Nephron progenitor cell (in vitro differentiated cells): ENCODE measurements at regions not wholly inside any gene's neighbourhood (a gene's known extent, or its start where the extent isn't known, plus 50 kb on each side); places are given as distances from the start of the nearest gene placed in this dataset.
"Not testable (repeated sequence)": the region's sequence is repeated elsewhere in the genome, so short reads cannot be mapped to it uniquely, and the experiment has no call there.

Experiments
- DNase-seq: peaks from one replicate; pipeline ENCODE4 v3.0.0; 2021
- H3K27ac Mint-ChIP-seq: 2 replicates; pipeline ENCODE4 v1.8.0; 2021; ENCODE audit warnings: mild to moderate bottlenecking, moderate library complexity, mixed read lengths
- H3K27me3 Mint-ChIP-seq: 2 replicates; pipeline ENCODE4 v1.8.0; 2021; ENCODE audit warnings: mild to moderate bottlenecking, low read depth, mixed read lengths; ENCODE audit not compliant: poor library complexity
- H3K36me3 Mint-ChIP-seq: 2 replicates; pipeline ENCODE4 v1.8.0; 2021; ENCODE audit warnings: low read depth, mixed read lengths
- H3K4me1 Mint-ChIP-seq: 2 replicates; pipeline ENCODE4 v1.8.0; 2021; ENCODE audit warnings: mixed read lengths
- H3K4me3 Mint-ChIP-seq: 2 replicates; pipeline ENCODE4 v1.8.0; 2021; ENCODE audit warnings: mild to moderate bottlenecking, moderate library complexity, mixed read lengths
- H3K9me3 Mint-ChIP-seq: 2 replicates; pipeline ENCODE4 v1.8.0; 2021; ENCODE audit warnings: mild to moderate bottlenecking, moderate library complexity, mixed read lengths
- TF ChIP-seq, protein P1 (sequence below): fragments of 200-600 bp; sonication (generic); IDR thresholded peaks from 2 replicates; pipeline ENCODE4 v1.5.0; 2021; ENCODE audit warnings: antibody characterized with exemption

- H3K4me3 Mint-ChIP-seq: no peak overlapping the region
- peaks cover 7% of the 10 kb centered on the region for H3K27me3 Mint-ChIP-seq
- no peaks in the 10 kb centered on the region for H3K9me3 Mint-ChIP-seq
- TF ChIP-seq, protein P1, sequence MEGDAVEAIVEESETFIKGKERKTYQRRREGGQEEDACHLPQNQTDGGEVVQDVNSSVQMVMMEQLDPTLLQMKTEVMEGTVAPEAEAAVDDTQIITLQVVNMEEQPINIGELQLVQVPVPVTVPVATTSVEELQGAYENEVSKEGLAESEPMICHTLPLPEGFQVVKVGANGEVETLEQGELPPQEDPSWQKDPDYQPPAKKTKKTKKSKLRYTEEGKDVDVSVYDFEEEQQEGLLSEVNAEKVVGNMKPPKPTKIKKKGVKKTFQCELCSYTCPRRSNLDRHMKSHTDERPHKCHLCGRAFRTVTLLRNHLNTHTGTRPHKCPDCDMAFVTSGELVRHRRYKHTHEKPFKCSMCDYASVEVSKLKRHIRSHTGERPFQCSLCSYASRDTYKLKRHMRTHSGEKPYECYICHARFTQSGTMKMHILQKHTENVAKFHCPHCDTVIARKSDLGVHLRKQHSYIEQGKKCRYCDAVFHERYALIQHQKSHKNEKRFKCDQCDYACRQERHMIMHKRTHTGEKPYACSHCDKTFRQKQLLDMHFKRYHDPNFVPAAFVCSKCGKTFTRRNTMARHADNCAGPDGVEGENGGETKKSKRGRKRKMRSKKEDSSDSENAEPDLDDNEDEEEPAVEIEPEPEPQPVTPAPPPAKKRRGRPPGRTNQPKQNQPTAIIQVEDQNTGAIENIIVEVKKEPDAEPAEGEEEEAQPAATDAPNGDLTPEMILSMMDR: no peak
- H3K36me3 Mint-ChIP-seq: no peaks in the 10 kb centered on the region
- DNase-seq: no peak
- no peak overlapping the region for H3K27ac Mint-ChIP-seq
- peaks cover 28% of the 10 kb centered on the region for H3K4me1 Mint-ChIP-seq
Measured at GRCh38 chr3:549636-550035, 353.1 kb downstream of the CHL1 start.

DNA sequence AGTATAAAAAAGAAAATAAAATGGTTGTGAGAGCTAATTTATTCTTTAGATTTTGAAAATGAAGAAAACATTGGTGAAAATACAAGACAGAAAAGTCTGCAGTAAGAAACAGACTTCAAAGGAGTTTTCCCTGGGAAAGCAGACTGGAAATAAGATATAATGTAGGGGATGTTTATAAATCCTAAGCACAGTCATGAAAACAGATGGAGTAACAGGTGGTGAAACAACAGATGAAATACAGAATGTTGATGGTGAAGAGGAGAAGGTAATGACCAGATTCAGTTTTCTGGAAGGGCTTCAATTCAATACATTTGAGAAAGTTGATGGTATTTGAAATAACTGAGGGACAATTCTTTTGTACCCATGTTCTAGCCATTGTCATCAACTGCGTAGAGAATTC lies 353.9 kb downstream of the CHL1 start:
- no peak overlapping the region for H3K4me3 Mint-ChIP-seq
- peaks cover 10% of the 10 kb centered on the region for H3K27me3 Mint-ChIP-seq
- TF ChIP-seq, protein P1: no peak
- no peaks in the 10 kb centered on the region for H3K9me3 Mint-ChIP-seq
- DNase-seq: no peak
- H3K36me3 Mint-ChIP-seq: no peaks in the 10 kb centered on the region
- H3K4me1 Mint-ChIP-seq: peaks cover 19% of the 10 kb centered on the region
- H3K27ac Mint-ChIP-seq: no peak overlapping the region

GRCh38 chr3:557972-558371 lies 361.4 kb downstream of the CHL1 start:
- H3K4me1 Mint-ChIP-seq: no peaks in the 10 kb centered on the region
- DNase-seq: no peak
- no peaks in the 10 kb centered on the region for H3K36me3 Mint-ChIP-seq
- TF ChIP-seq, protein P1: no peak
- no peak overlapping the region for H3K27ac Mint-ChIP-seq
- no peaks in the 10 kb centered on the region for H3K9me3 Mint-ChIP-seq
- peaks cover 10% of the 10 kb centered on the region for H3K27me3 Mint-ChIP-seq
- no peak overlapping the region for H3K4me3 Mint-ChIP-seq

- Mint-ChIP-seq H3K36me3 (no peaks in the 10 kb centered on the region), H3K27me3 (peaks cover 4% of the 10 kb centered on the region), H3K9me3 (no peaks in the 10 kb centered on the region), H3K27ac (no peak overlapping the region), H3K4me3 (no peak overlapping the region), H3K4me1 (no peaks in the 10 kb centered on the region)
- DNase-seq: no peak
- TF ChIP-seq, protein P1: no peak
Measured at GRCh38 chr3:567488-568185, 371.1 kb downstream of the CHL1 start.

- DNase-seq, H3K36me3 Mint-ChIP-seq, H3K27me3 Mint-ChIP-seq, H3K9me3 Mint-ChIP-seq, H3K4me1 Mint-ChIP-seq, H3K4me3 Mint-ChIP-seq: not testable (repeated sequence)
- H3K27ac Mint-ChIP-seq: peak overlapping the region; percentile 50
Measured at GRCh38 chr3:579529-579928, 383.0 kb downstream of the CHL1 start.

GRCh38 chr3:589066-589465 lies 392.5 kb downstream of the CHL1 start:
- H3K27me3 Mint-ChIP-seq, H3K4me3 Mint-ChIP-seq, H3K27ac Mint-ChIP-seq, H3K9me3 Mint-ChIP-seq, H3K4me1 Mint-ChIP-seq, H3K36me3 Mint-ChIP-seq, DNase-seq: not testable (repeated sequence)

DNA sequence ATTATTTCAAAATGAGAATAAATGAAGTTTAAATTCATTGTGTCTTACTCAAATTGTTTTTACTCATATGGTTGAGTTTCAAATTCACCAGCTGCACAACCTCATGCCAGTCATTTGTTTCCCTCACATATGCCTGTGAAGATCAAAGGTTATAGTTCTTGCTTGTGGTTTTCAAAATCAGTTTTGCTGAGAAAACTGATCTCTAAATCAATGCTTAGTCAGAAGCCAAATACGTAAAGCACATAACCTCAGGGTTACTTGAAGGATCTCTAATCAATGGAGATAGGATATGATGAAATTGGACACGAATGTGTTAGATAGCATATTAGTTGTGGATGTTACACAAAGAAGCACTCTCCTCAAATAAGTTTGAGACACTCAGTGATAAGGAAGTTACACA lies 400.7 kb downstream of the CHL1 start:
- not testable (repeated sequence) for H3K4me3 Mint-ChIP-seq, H3K36me3 Mint-ChIP-seq, H3K4me1 Mint-ChIP-seq, H3K9me3 Mint-ChIP-seq, H3K27ac Mint-ChIP-seq, H3K27me3 Mint-ChIP-seq, DNase-seq

DNA sequence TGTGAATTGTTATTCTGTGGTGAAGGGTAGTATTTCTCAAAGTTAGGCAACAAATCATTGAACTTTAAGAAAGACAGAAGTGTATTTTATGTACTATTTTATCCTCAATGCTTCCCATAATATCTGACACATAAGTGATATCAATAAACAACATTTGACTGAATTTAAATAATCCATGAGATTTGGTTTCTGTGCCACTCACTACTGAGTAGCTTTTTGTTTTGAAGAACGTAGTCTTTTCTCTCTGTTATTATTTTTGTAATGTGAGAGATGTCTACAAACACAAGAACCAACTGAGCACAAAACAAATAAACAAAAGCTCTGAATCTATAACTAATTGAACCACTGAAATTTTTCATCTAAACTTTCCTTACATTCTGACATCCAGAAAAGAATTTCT lies 401.2 kb downstream of the CHL1 start:
- not testable (repeated sequence) for DNase-seq, H3K4me1 Mint-ChIP-seq, H3K4me3 Mint-ChIP-seq, H3K27ac Mint-ChIP-seq, H3K9me3 Mint-ChIP-seq, H3K27me3 Mint-ChIP-seq, H3K36me3 Mint-ChIP-seq

DNA sequence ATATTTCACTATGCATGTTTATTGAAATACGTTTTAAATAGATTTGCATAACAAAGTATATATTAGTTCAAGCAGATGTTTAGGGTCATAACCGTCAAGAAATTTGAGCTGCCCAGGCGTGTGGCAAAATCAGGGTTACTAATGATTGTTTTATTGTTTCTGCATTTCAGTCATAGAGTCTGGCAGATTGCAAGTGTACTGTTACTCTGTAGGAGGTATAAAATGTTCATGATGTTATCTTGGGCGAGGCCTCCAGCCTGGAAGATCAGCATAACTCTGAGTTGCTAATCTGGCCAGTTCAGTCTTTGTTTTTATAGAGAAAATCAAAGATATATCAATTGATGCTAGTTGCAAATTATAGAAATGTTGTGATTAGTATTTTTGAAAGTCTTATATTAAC lies 410.9 kb downstream of the CHL1 start:
- H3K9me3 Mint-ChIP-seq, DNase-seq, H3K4me1 Mint-ChIP-seq, H3K36me3 Mint-ChIP-seq, H3K27ac Mint-ChIP-seq, H3K27me3 Mint-ChIP-seq, H3K4me3 Mint-ChIP-seq: not testable (repeated sequence)
